Smooth muscle cell (in vitro differentiated cells): ENCODE measurements at regions not wholly inside any gene's neighbourhood (a gene's known extent, or its start where the extent isn't known, plus 50 kb on each side); places are given as distances from the start of the nearest gene placed in this dataset.

Experiments
- DNase-seq: peaks from one replicate; lab custom pipeline; 2025; ENCODE audit not compliant: unreplicated experiment; lab: John Stamatoyannopoulos, UW
- H2AFZ ChIP-seq: fragments of 200-600 bp; sonication (generic); 2 replicates; pipeline ENCODE4 v1.6.0; 2016; ENCODE audit warnings: antibody characterized with exemption, low read depth, mild to moderate bottlenecking
- H3F3A ChIP-seq: fragments of 200-600 bp; sonication (generic); 2 replicates; pipeline ENCODE4 v1.6.0; 2017; ENCODE audit warnings: antibody characterized with exemption, low read depth
- H3K27ac ChIP-seq: fragments of 200-600 bp; sonication (generic); 2 replicates; pipeline ENCODE4 v1.5.1; 2016; ENCODE audit warnings: low read depth, mild to moderate bottlenecking
- H3K27me3 ChIP-seq: fragments of 200-600 bp; sonication (generic); 2 replicates; pipeline ENCODE4 v1.6.1; 2016; ENCODE audit warnings: low read depth, mild to moderate bottlenecking
- H3K36me3 ChIP-seq: fragments of 200-600 bp; sonication (generic); 2 replicates; pipeline ENCODE4 v1.5.1; 2016; ENCODE audit warnings: low read depth
- H3K4me1 ChIP-seq: fragments of 200-600 bp; sonication (generic); 2 replicates; pipeline ENCODE4 v1.5.1; 2016; ENCODE audit warnings: low read depth
- H3K4me2 ChIP-seq: fragments of 200-600 bp; sonication (generic); 2 replicates; pipeline ENCODE4 v1.6.0; 2016; ENCODE audit warnings: mild to moderate bottlenecking
- H3K4me3 ChIP-seq: fragments of 200-600 bp; sonication (generic); 2 replicates; pipeline ENCODE4 v1.5.1; 2016; ENCODE audit warnings: mild to moderate bottlenecking
- H3K79me2 ChIP-seq: fragments of 200-600 bp; sonication (generic); 2 replicates; pipeline ENCODE4 v1.6.0; 2016; ENCODE audit warnings: low read depth, mild to moderate bottlenecking
- H3K9ac ChIP-seq: fragments of 200-600 bp; sonication (generic); 2 replicates; pipeline ENCODE4 v1.6.0; 2016; ENCODE audit warnings: low read depth
- H3K9me3 ChIP-seq: fragments of 200-600 bp; sonication (generic); replicated peaks from 2 replicates; pipeline ENCODE4 v1.5.1; 2016; ENCODE audit warnings: low read depth
- H4K20me1 ChIP-seq: fragments of 200-600 bp; sonication (generic); 2 replicates; pipeline ENCODE4 v1.6.0; 2016; ENCODE audit warnings: low read depth
- WGBS: methylation state at CpG from one replicate; pipeline ENCODE4 v1.1.7; 2016; ENCODE audit warnings: low lambda C conversion rate; 5-methylcytosine and 5-hydroxymethylcytosine counted together
- TF ChIP-seq, protein P1 (sequence below): fragments of 200-600 bp; sonication (generic); IDR thresholded peaks from 2 replicates; pipeline ENCODE4 v1.5.1; 2017; ENCODE audit warnings: borderline replicate concordance, mild to moderate bottlenecking, antibody characterized with exemption; ENCODE audit not compliant: insufficient read depth, poor library complexity, severe bottlenecking

DNA sequence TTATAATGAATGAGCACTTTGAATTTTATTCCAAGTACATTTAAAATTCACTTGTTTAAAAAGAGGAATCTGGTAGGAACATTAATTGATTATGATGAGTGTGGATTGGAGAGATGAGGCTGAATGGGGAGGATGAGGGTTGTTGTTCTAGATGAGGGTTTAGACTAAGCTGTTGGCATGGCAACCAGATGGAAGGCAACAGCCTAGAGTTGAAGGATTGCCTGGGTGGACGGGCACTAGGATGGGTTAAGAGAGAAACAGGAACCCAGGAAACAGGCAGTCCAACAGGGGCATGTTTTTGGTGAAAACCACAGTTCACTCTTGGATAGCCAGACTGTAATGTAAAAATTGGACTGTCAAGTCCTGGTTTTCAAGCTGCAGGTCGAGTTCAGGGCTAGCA, 125.5 kb downstream of the CHRM3 start:
- Histone ChIP-seq H3K4me3 (no peak overlapping the region), H3K79me2 (no peaks in the 10 kb centered on the region), H3K27me3 (no peaks in the 10 kb centered on the region), H3K27ac (no peak overlapping the region), H3K9me3 (no peaks in the 10 kb centered on the region), H3F3A (no peaks in the 10 kb centered on the region), H3K36me3 (no peaks in the 10 kb centered on the region), H4K20me1 (no peaks in the 10 kb centered on the region), H3K4me2 (no peak overlapping the region), H3K9ac (no peak overlapping the region), H2AFZ (no peak overlapping the region), H3K4me1 (no peaks in the 10 kb centered on the region)
- no peak for DNase-seq
- TF ChIP-seq, protein P1, sequence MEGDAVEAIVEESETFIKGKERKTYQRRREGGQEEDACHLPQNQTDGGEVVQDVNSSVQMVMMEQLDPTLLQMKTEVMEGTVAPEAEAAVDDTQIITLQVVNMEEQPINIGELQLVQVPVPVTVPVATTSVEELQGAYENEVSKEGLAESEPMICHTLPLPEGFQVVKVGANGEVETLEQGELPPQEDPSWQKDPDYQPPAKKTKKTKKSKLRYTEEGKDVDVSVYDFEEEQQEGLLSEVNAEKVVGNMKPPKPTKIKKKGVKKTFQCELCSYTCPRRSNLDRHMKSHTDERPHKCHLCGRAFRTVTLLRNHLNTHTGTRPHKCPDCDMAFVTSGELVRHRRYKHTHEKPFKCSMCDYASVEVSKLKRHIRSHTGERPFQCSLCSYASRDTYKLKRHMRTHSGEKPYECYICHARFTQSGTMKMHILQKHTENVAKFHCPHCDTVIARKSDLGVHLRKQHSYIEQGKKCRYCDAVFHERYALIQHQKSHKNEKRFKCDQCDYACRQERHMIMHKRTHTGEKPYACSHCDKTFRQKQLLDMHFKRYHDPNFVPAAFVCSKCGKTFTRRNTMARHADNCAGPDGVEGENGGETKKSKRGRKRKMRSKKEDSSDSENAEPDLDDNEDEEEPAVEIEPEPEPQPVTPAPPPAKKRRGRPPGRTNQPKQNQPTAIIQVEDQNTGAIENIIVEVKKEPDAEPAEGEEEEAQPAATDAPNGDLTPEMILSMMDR: no peak
- 75% methylated on average over 2 of the region's 2 CpGs for WGBS

DNA sequence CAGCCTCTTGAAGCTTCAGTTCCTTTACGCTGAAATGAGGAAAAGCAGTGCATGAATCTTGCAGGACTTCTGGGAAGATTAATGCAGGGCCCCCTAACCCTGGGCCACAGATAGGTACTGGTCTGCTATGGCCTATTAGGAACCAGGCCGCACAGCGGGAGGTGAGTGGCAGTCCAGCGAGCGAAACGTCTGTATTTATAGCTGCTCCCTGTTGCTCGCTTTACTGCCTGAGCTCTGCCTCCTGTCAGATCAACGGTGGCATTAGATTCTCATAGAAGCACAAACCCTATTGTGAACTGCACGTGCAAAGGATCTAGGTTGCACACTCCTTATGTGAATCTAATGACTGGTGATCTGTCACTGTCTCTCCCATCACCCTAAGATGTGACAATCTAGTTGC, 130.2 kb downstream of the CHRM3 start:
- Histone ChIP-seq H3K4me3 (no peak overlapping the region), H3K27me3 (no peaks in the 10 kb centered on the region), H2AFZ (no peak overlapping the region), H3K9me3 (no peaks in the 10 kb centered on the region), H3K27ac (no peak overlapping the region), H3K4me1 (no peaks in the 10 kb centered on the region), H4K20me1 (no peaks in the 10 kb centered on the region), H3F3A (no peaks in the 10 kb centered on the region), H3K4me2 (no peak overlapping the region), H3K9ac (no peak overlapping the region), H3K36me3 (no peaks in the 10 kb centered on the region), H3K79me2 (no peaks in the 10 kb centered on the region)
- no peak for DNase-seq
- TF ChIP-seq, protein P1: no peak
- 85% methylated on average over 9 of the region's 9 CpGs for WGBS

DNA sequence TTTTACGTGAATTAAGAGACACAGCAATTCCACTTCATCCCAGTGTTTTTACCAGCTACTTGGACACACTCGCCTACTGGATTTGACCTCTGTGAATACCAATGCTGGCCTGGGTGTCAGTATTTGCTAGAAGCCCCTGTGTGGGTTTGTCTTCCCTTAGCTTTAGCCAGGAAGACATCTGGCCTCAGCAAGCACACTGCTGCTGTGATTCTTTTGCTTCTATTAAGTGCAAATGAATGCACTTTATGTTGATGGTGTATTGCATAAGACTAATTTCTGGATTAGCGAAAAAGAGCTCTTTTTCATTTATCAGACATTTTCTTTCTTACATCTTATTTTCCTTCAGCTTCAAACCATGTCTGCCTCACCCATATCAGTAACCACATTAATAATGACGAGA, 140.0 kb downstream of the CHRM3 start:
- Histone ChIP-seq H3K9me3 (no peaks in the 10 kb centered on the region), H3K36me3 (no peaks in the 10 kb centered on the region), H3K27me3 (no peaks in the 10 kb centered on the region), H3K27ac (no peak overlapping the region), H3K79me2 (no peaks in the 10 kb centered on the region), H3K9ac (no peak overlapping the region), H3F3A (no peaks in the 10 kb centered on the region), H3K4me3 (no peak overlapping the region), H3K4me1 (no peaks in the 10 kb centered on the region), H3K4me2 (no peak overlapping the region), H4K20me1 (no peaks in the 10 kb centered on the region), H2AFZ (no peak overlapping the region)
- TF ChIP-seq, protein P1: no peak
- 94% methylated on average over 4 of the region's 4 CpGs for WGBS
- no peak for DNase-seq

DNA sequence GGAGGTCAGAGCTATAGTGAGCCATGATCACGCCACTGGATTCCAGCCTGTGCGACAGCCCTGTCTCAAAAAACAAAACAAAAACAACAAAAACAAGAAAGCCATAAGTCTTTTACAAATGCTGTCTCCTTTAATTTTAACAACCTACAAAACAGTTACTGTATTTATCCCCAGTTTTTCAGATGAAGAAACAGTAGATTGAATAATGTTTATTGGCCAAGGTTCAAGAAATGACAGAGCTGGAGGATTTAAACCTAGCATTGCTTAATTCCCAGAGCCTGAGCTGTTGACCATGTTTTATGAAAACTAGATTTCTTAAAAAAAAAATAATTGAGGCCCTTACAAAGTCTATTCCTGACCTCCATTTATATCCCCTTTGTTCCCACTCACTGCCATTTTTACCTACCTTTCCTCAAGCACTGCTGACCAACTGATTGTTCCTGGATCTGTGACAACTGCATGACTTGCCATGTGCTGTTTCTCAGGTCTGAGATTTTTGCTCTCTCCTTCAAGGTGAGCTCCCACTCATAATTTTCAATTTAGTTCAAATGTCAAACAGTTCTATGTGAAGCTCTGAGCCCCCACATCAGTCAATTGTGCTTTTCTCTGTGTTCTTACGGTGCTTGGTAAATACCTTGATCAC, 140.8 kb downstream of the CHRM3 start:
- Histone ChIP-seq H2AFZ (no peak overlapping the region), H3K4me2 (no peak overlapping the region), H3K36me3 (no peaks in the 10 kb centered on the region), H3K9ac (no peak overlapping the region), H3K27me3 (no peaks in the 10 kb centered on the region), H3K27ac (no peak overlapping the region), H3K4me3 (no peak overlapping the region), H3K9me3 (no peaks in the 10 kb centered on the region), H3F3A (no peaks in the 10 kb centered on the region), H4K20me1 (no peaks in the 10 kb centered on the region), H3K79me2 (no peaks in the 10 kb centered on the region), H3K4me1 (no peaks in the 10 kb centered on the region)
- DNase-seq: no peak
- WGBS: 80% methylated on average over 3 of the region's 3 CpGs
- TF ChIP-seq, protein P1: no peak
